Gastrocnemius medialis (tissue), 4 donors: ENCODE measurements at regions not wholly inside any gene's neighbourhood (a gene's known extent, or its start where the extent isn't known, plus 50 kb on each side); places are given as distances from the start of the nearest gene placed in this dataset.

ENCODE experiments used
- CTCF ChIP-seq, 5 experiments: fragments of 450-650 bp in 3 of 5; fragments of 200-600 bp in 2 of 5; sonication (generic) in 2 of 5; IDR thresholded peaks in 4 of 5; conservative IDR thresholded peaks in 1 of 5; 1 replicate in 4 of 5; 2 replicates in 1 of 5; pipeline ENCODE4 v1.5.1; 2016 to 2019; ENCODE audit warnings: antibody characterized with exemption in 5 of 5, mild to moderate bottlenecking in 3 of 5, moderate library complexity in 3 of 5
- POLR2A ChIP-seq, 2 donors: fragments of 450-650 bp; IDR thresholded peaks; one replicate each; pipeline ENCODE4 v1.6.1; 2017; ENCODE audit warnings: antibody characterized with exemption in 2 of 2, mild to moderate bottlenecking in 2 of 2, moderate library complexity in 2 of 2

DNA sequence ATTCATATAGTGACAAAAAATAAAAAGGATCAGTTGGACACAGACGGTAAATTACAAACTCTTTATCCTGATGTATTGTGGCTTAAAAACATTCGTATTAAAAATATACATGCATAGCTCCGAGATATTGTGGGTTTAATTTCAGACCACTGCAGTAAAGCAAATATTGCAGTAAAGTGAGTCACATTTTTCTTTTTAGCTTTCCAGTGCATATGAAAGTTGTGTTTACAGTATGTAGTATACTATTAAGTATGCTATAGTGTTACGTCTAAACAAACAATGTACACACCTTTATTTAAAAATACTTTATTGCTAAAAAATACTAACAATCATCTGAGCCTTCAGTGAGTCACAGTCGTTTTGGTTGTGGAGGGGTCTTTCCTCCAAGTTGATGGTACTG is 551.8 kb downstream of the CETN3 start:
- TF ChIP-seq CTCF (IDR thresholded peaks at IDR 0.05 in 4 of 5, conservative IDR thresholded peaks at IDR 0.05 in 1 of 5) (no peak), POLR2A (IDR thresholded peaks at IDR 0.05) (no peak)
